ENCODE measurements at regions not wholly inside any gene's neighbourhood (a gene's known extent, or its start where the extent isn't known, plus 50 kb on each side); places are given as distances from the start of the nearest gene placed in this dataset.

DNA sequence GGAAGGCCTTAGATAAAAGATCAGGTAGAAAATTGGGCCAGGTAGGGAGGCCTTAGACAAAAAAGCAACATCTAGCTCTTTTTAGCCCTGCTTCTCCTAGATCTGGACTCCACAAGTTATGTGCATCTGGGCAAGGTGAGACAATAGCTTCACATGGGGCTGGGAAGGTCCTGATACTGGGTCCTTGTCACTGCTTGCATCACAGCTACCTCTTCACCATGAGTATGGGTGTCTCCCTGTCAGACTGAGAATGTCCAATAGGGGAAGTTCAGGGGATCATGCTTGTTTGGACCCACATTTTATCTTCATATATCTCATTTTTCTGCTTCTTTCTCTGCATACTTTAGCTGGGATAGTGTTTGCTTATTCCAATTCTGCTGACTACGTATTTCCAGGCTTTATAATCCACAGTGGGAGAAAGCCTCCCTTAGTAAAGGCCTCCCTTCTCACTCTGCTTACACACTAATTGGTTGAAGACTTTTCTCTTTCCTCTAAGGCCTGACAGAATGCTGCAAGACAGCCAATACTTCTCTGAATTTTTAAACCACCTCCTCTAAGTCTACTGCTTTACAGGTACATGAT, 189.6 kb downstream of the CYRIA start:
- H3K4me2 ChIP-seq (ENCODE audit: insufficient read depth, insufficient read length, low read length), result no peak overlapping the region
- H3K4me1 ChIP-seq (ENCODE audit: insufficient read depth, low read length), result no peaks in the 10 kb centered on the region; the same call in 1 of the 2 replicates
- H2BK120ac ChIP-seq (ENCODE audit: low read depth, low read length, poor library complexity, severe bottlenecking), result no peak overlapping the region
- H3K79me2 ChIP-seq (ENCODE audit: insufficient read depth, low read length), result no peaks in the 10 kb centered on the region
- no peak overlapping the region for H3K14ac ChIP-seq (ENCODE audit: insufficient read depth, low read length)
- no peak overlapping the region for H3K4ac ChIP-seq (ENCODE audit: low read depth, low read length)
- no peak overlapping the region for H4K91ac ChIP-seq (ENCODE audit: insufficient read length, low read depth, low read length)
- H4K5ac ChIP-seq (ENCODE audit: insufficient read length, low read depth, low read length), result no peak overlapping the region
- H3K18ac ChIP-seq (ENCODE audit: insufficient read length, low read depth, low read length), result no peak overlapping the region
- H3K9me3 Mint-ChIP-seq, result no peaks in the 10 kb centered on the region
- no peaks in the 10 kb centered on the region for H3K36me3 Mint-ChIP-seq (ENCODE audit: insufficient read depth in 1 of 3, low read depth in 3 of 3)
- H3K23me2 ChIP-seq (ENCODE audit: insufficient read length, low read depth, low read length, poor library complexity, severe bottlenecking), result no peaks in the 10 kb centered on the region
- H2BK12ac ChIP-seq (ENCODE audit: insufficient read length, low read depth, low read length), result no peak overlapping the region
- H2BK15ac ChIP-seq (ENCODE audit: low read depth, low read length), result no peak overlapping the region
- no peaks in the 10 kb centered on the region for H3K27me3 ChIP-seq (ENCODE audit: insufficient read depth, low read length)
- H4K8ac ChIP-seq (replicated peaks; ENCODE audit: insufficient read length, low read depth, low read length), result no peak overlapping the region
- no CpG with 5 or more reads among the region's 1 CpG for WGBS (ENCODE audit: extremely low coverage, insufficient read length, low lambda C conversion rate)
- H3K56ac ChIP-seq (ENCODE audit: insufficient read length, low read depth, low read length), result no peak overlapping the region
- H3K79me1 ChIP-seq (ENCODE audit: insufficient read depth, low read depth, low read length, poor library complexity, severe bottlenecking), result no peaks in the 10 kb centered on the region
- no peak overlapping the region for H3K27ac Mint-ChIP-seq
- H3K4me1 Mint-ChIP-seq, result no peaks in the 10 kb centered on the region
- H3K27ac ChIP-seq (ENCODE audit: insufficient read length, low read depth, low read length), result no peak overlapping the region
- no peak overlapping the region for H3K23ac ChIP-seq (ENCODE audit: insufficient read length, low read depth, low read length)
- no peak overlapping the region for H2BK20ac ChIP-seq (ENCODE audit: low read depth, low read length, poor library complexity, severe bottlenecking)
- H3K9me3 ChIP-seq (ENCODE audit: control insufficient read depth, low read depth, low read length), result no peaks in the 10 kb centered on the region
- no peak overlapping the region for H3K9ac ChIP-seq (ENCODE audit: extremely low read depth, insufficient read length, low read length)
- no peak for DNase-seq
- H3K4me3 Mint-ChIP-seq, result no peak overlapping the region
- H4K20me1 ChIP-seq (ENCODE audit: control insufficient read depth, insufficient read depth, insufficient read length), result no peaks in the 10 kb centered on the region
- H3K27me3 Mint-ChIP-seq (ENCODE audit: low read depth), result peaks cover 3% of the 10 kb centered on the region
- H2AK5ac ChIP-seq (ENCODE audit: insufficient read length, low read length), result no peak overlapping the region
- no peak overlapping the region for H3T11ph ChIP-seq (ENCODE audit: low read length)
- TF ChIP-seq, protein P1, sequence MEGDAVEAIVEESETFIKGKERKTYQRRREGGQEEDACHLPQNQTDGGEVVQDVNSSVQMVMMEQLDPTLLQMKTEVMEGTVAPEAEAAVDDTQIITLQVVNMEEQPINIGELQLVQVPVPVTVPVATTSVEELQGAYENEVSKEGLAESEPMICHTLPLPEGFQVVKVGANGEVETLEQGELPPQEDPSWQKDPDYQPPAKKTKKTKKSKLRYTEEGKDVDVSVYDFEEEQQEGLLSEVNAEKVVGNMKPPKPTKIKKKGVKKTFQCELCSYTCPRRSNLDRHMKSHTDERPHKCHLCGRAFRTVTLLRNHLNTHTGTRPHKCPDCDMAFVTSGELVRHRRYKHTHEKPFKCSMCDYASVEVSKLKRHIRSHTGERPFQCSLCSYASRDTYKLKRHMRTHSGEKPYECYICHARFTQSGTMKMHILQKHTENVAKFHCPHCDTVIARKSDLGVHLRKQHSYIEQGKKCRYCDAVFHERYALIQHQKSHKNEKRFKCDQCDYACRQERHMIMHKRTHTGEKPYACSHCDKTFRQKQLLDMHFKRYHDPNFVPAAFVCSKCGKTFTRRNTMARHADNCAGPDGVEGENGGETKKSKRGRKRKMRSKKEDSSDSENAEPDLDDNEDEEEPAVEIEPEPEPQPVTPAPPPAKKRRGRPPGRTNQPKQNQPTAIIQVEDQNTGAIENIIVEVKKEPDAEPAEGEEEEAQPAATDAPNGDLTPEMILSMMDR (conservative IDR thresholded peaks at IDR 0.05), result no peak
- H2AFZ ChIP-seq (ENCODE audit: low read length), result no peak overlapping the region
- no peak overlapping the region for H2BK5ac ChIP-seq (ENCODE audit: insufficient read length, low read length)

All from H9 (cell line).